ENCODE measurements at regions not wholly inside any gene's neighbourhood (a gene's known extent, or its start where the extent isn't known, plus 50 kb on each side); places are given as distances from the start of the nearest gene placed in this dataset.
A peak's percentile ranks its signal among the peaks of the same experiment; 100 is the strongest.
"Not testable (repeated sequence)": the region's sequence is repeated elsewhere in the genome, so short reads cannot be mapped to it uniquely, and the experiment has no call there.

DNA sequence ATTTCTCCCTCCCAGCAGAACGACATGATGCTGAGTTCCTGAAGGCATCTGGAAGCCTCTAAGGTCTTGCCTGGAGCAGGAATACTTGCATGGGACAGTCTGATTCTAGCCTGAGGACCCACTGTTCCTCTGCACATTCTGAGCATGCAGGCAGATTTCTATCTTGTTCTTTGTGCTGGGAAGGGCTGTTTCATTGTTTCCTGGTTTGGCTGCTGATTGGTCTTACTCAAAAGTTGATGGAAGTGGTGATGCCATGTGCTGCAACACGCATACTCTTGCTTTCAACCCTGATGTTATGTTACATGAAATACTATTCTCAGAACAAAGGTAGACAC, 307.0 kb downstream of the GATA3 start:
- Histone ChIP-seq H3K27me3 (ENCODE audit: control insufficient read depth, extremely low read depth, insufficient read depth, low read length) (no peaks in the 10 kb centered on the region), H3K4me3 (ENCODE audit: control insufficient read depth in 2 of 3, extremely low read depth in 1 of 3, insufficient read depth in 2 of 3, low read depth in 1 of 3, low read length in 3 of 3) (no peak overlapping the region), H3K36me3 (ENCODE audit: control insufficient read depth in 2 of 2, extremely low read depth in 1 of 2, insufficient read depth in 2 of 2, low read length in 2 of 2) (no peaks in the 10 kb centered on the region), H3K4me1 (ENCODE audit: control insufficient read depth, extremely low read depth, insufficient read depth, low read length) (peaks cover 26% of the 10 kb centered on the region), H3K9ac (ENCODE audit: control insufficient read depth, extremely low read depth, insufficient read depth, low read length) (no peak overlapping the region), H4K20me1 (ENCODE audit: control insufficient read depth, extremely low read depth, insufficient read depth, low read length) (no peaks in the 10 kb centered on the region), H3K27ac (ENCODE audit: control insufficient read depth, insufficient read depth, low read length) (no peak overlapping the region), H2AFZ (ENCODE audit: control insufficient read depth, low read length) (no peak overlapping the region), H3K79me2 (ENCODE audit: control insufficient read depth, insufficient read depth, low read length) (no peaks in the 10 kb centered on the region), H3K4me2 (ENCODE audit: control insufficient read depth, extremely low read depth, insufficient read depth, low read depth, low read length) (no peak overlapping the region), H3K9me1 (ENCODE audit: control insufficient read depth, extremely low read depth, insufficient read depth, low read length) (no peaks in the 10 kb centered on the region), H3K9me3 (ENCODE audit: control insufficient read depth, low read depth, low read length) (no peaks in the 10 kb centered on the region)
- TF ChIP-seq EZH2 (IDR thresholded peaks at IDR 0.05; ENCODE audit: low read length) = no peak
- TF ChIP-seq, protein P1, sequence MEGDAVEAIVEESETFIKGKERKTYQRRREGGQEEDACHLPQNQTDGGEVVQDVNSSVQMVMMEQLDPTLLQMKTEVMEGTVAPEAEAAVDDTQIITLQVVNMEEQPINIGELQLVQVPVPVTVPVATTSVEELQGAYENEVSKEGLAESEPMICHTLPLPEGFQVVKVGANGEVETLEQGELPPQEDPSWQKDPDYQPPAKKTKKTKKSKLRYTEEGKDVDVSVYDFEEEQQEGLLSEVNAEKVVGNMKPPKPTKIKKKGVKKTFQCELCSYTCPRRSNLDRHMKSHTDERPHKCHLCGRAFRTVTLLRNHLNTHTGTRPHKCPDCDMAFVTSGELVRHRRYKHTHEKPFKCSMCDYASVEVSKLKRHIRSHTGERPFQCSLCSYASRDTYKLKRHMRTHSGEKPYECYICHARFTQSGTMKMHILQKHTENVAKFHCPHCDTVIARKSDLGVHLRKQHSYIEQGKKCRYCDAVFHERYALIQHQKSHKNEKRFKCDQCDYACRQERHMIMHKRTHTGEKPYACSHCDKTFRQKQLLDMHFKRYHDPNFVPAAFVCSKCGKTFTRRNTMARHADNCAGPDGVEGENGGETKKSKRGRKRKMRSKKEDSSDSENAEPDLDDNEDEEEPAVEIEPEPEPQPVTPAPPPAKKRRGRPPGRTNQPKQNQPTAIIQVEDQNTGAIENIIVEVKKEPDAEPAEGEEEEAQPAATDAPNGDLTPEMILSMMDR (optimal IDR thresholded peaks at IDR 0.05 in 1 of 3, IDR thresholded peaks at IDR 0.05 in 1 of 3, conservative IDR thresholded peaks at IDR 0.05 in 1 of 3; ENCODE audit: extremely low read depth in 1 of 3, insufficient read depth in 2 of 3, low read length in 3 of 3) = no peak
- FAIRE-seq (peak; percentile 95), DNase-seq (ENCODE audit: low read depth, low spot score) (no peak)
- dilution Hi-C loops (cut with MboI; ENCODE audit: extremely low pct_ligation_motif_present, low sequenced_read_pairs) = no loop called here

GRCh38 chr10:8365935-8366911, 311.7 kb downstream of the GATA3 start:
- no peaks in the 10 kb centered on the region for H3K9me1 ChIP-seq (ENCODE audit: control insufficient read depth, extremely low read depth, insufficient read depth, low read length)
- no peaks in the 10 kb centered on the region for H4K20me1 ChIP-seq (ENCODE audit: control insufficient read depth, extremely low read depth, insufficient read depth, low read length)
- H3K27ac ChIP-seq (ENCODE audit: control insufficient read depth, insufficient read depth, low read length) = peak overlapping the region; percentile 92
- H3K9me3 ChIP-seq (ENCODE audit: control insufficient read depth, low read depth, low read length) = no peaks in the 10 kb centered on the region
- H3K36me3 ChIP-seq (ENCODE audit: control insufficient read depth in 2 of 2, extremely low read depth in 1 of 2, insufficient read depth in 2 of 2, low read length in 2 of 2) = no peaks in the 10 kb centered on the region
- FAIRE-seq (peak; percentile 88), DNase-seq (ENCODE audit: low read depth, low spot score) (peak; percentile 81)
- dilution Hi-C loops (cut with MboI; ENCODE audit: extremely low pct_ligation_motif_present, low sequenced_read_pairs) = no loop called here
- no peaks in the 10 kb centered on the region for H3K27me3 ChIP-seq (ENCODE audit: control insufficient read depth, extremely low read depth, insufficient read depth, low read length)
- peaks cover 32% of the 10 kb centered on the region for H3K4me1 ChIP-seq (ENCODE audit: control insufficient read depth, extremely low read depth, insufficient read depth, low read length)
- TF ChIP-seq, protein P1 (optimal IDR thresholded peaks at IDR 0.05 in 1 of 3, IDR thresholded peaks at IDR 0.05 in 1 of 3, conservative IDR thresholded peaks at IDR 0.05 in 1 of 3; ENCODE audit: extremely low read depth in 1 of 3, insufficient read depth in 2 of 3, low read length in 3 of 3) = peak in 1 of 3 experiments; percentile 11
- TF ChIP-seq EZH2 (IDR thresholded peaks at IDR 0.05; ENCODE audit: low read length) = no peak
- no peak overlapping the region for H3K4me3 ChIP-seq (ENCODE audit: control insufficient read depth in 2 of 3, extremely low read depth in 1 of 3, insufficient read depth in 2 of 3, low read depth in 1 of 3, low read length in 3 of 3)
- peak overlapping the region; percentile 70 for H3K4me2 ChIP-seq (ENCODE audit: control insufficient read depth, extremely low read depth, insufficient read depth, low read depth, low read length)
- peak overlapping the region; percentile 78 for H2AFZ ChIP-seq (ENCODE audit: control insufficient read depth, low read length)
- H3K79me2 ChIP-seq (ENCODE audit: control insufficient read depth, insufficient read depth, low read length) = no peaks in the 10 kb centered on the region
- H3K9ac ChIP-seq (ENCODE audit: control insufficient read depth, extremely low read depth, insufficient read depth, low read length) = peak overlapping the region; percentile 67

GRCh38 chr10:8367672-8368411, 313.4 kb downstream of the GATA3 start:
- H3K36me3 ChIP-seq (ENCODE audit: control insufficient read depth in 2 of 2, extremely low read depth in 1 of 2, insufficient read depth in 2 of 2, low read length in 2 of 2); H3K4me2 ChIP-seq (ENCODE audit: control insufficient read depth, extremely low read depth, insufficient read depth, low read depth, low read length); H2AFZ ChIP-seq (ENCODE audit: control insufficient read depth, low read length); H3K9me1 ChIP-seq (ENCODE audit: control insufficient read depth, extremely low read depth, insufficient read depth, low read length); FAIRE-seq; H3K27ac ChIP-seq (ENCODE audit: control insufficient read depth, insufficient read depth, low read length); H4K20me1 ChIP-seq (ENCODE audit: control insufficient read depth, extremely low read depth, insufficient read depth, low read length); H3K4me3 ChIP-seq (ENCODE audit: control insufficient read depth in 2 of 3, extremely low read depth in 1 of 3, insufficient read depth in 2 of 3, low read depth in 1 of 3, low read length in 3 of 3); dilution Hi-C loops (cut with MboI; ENCODE audit: extremely low pct_ligation_motif_present, low sequenced_read_pairs); H3K27me3 ChIP-seq (ENCODE audit: control insufficient read depth, extremely low read depth, insufficient read depth, low read length); H3K79me2 ChIP-seq (ENCODE audit: control insufficient read depth, insufficient read depth, low read length); H3K9me3 ChIP-seq (ENCODE audit: control insufficient read depth, low read depth, low read length); H3K9ac ChIP-seq (ENCODE audit: control insufficient read depth, extremely low read depth, insufficient read depth, low read length); DNase-seq (ENCODE audit: low read depth, low spot score): not testable (repeated sequence)
- H3K4me1 ChIP-seq (ENCODE audit: control insufficient read depth, extremely low read depth, insufficient read depth, low read length) = peaks cover 22% of the 10 kb centered on the region
